ENCODE measurements at regions not wholly inside any gene's neighbourhood (a gene's known extent, or its start where the extent isn't known, plus 50 kb on each side); places are given as distances from the start of the nearest gene placed in this dataset.

- DNase-seq = no peak
- Histone ChIP-seq H3K4me2 (no peak overlapping the region), H3K27me3 (ENCODE audit: insufficient read depth) (peaks cover 18% of the 10 kb centered on the region), H3K36me3 (replicated peaks in 1 of 2; ENCODE audit: control insufficient read depth in 1 of 2, insufficient read depth in 2 of 2, low read length in 1 of 2) (no peaks in the 10 kb centered on the region), H3K9me3 (no peaks in the 10 kb centered on the region), H4K20me1 (ENCODE audit: insufficient read depth) (no peaks in the 10 kb centered on the region), H3F3A (replicated peaks; ENCODE audit: insufficient read depth) (no peaks in the 10 kb centered on the region), H3K4me3 (ENCODE audit: low read depth in 2 of 2, low read length in 1 of 2) (no peak overlapping the region), H3K4me1 (ENCODE audit: control insufficient read depth in 1 of 2, insufficient read depth in 2 of 2, low read depth in 1 of 2, low read length in 1 of 2) (no peaks in the 10 kb centered on the region), H3K79me2 (ENCODE audit: insufficient read depth) (no peaks in the 10 kb centered on the region), H3K27ac (ENCODE audit: low read depth in 2 of 2, low read length in 1 of 2) (no peak overlapping the region), H3K9ac (no peak overlapping the region), H2AFZ (ENCODE audit: low read depth) (no peak overlapping the region), H3K9me2 (no peaks in the 10 kb centered on the region)
- 3% methylated on average over 2 of the region's 2 CpGs for WGBS (ENCODE audit: low lambda C conversion rate)
- TF ChIP-seq POLR2AphosphoS5 (IDR thresholded peaks at IDR 0.05; ENCODE audit: low read depth, low read length) = no peak
- TF ChIP-seq EP300 (IDR thresholded peaks at IDR 0.05; ENCODE audit: borderline replicate concordance in 1 of 2, low read depth in 1 of 2, low read length in 1 of 2) = no peak
- no peak for TF ChIP-seq USF1 (IDR thresholded peaks at IDR 0.05; ENCODE audit: borderline replicate concordance, low read depth)
- TF ChIP-seq SMC3 (IDR thresholded peaks at IDR 0.05; ENCODE audit: low read depth, low read length) = no peak
- TF ChIP-seq FOSL2 (IDR thresholded peaks at IDR 0.05; ENCODE audit: borderline replicate concordance, low read depth) = no peak
- TF ChIP-seq JUND (IDR thresholded peaks at IDR 0.05) = no peak
- TF ChIP-seq USF2 (IDR thresholded peaks at IDR 0.05; ENCODE audit: borderline replicate concordance, low read depth, low read length) = no peak
- no peak for TF ChIP-seq MXI1 (IDR thresholded peaks at IDR 0.05; ENCODE audit: low read depth, low read length)
- no peak for TF ChIP-seq GATA2 (CRISPR knock-in tag; IDR thresholded peaks at IDR 0.05)
- TF ChIP-seq SIN3A (IDR thresholded peaks at IDR 0.05; ENCODE audit: borderline replicate concordance, low read depth, low read length) = no peak
- no peak for TF ChIP-seq FOXM1 (IDR thresholded peaks at IDR 0.05; ENCODE audit: low read depth)
- no peak for TF ChIP-seq MAX (IDR thresholded peaks at IDR 0.05; ENCODE audit: low read depth)
- no peak for TF ChIP-seq RCOR1 (IDR thresholded peaks at IDR 0.05; ENCODE audit: low read length)
- no peak for TF ChIP-seq RXRA (IDR thresholded peaks at IDR 0.05; ENCODE audit: borderline replicate concordance, low read depth)
- ChIA-PET POLR2A (no interaction called here), CTCF (interaction anchor here (1.4 kb wide), 1 partner anchor 13 kb away, joined by 3 read pairs; no protein-coding TSS in a partner anchor)
These were observed 226.6 kb upstream of the TMEM260 start for GRCh38 chr14:56352999-56353398.

- Histone ChIP-seq H2AFZ (ENCODE audit: low read depth) (no peak overlapping the region), H3K27me3 (ENCODE audit: insufficient read depth) (peaks cover 18% of the 10 kb centered on the region), H3K4me1 (ENCODE audit: control insufficient read depth in 1 of 2, insufficient read depth in 2 of 2, low read depth in 1 of 2, low read length in 1 of 2) (no peaks in the 10 kb centered on the region)
These were observed 222.2 kb upstream of the TMEM260 start for GRCh38 chr14:56357428-56357827.

More at GRCh38 chr14:56357428-56357827, 222.2 kb upstream of the TMEM260 start:
- 13% methylated on average over 9 of the region's 9 CpGs for WGBS (ENCODE audit: low lambda C conversion rate)
- H3K9me2 ChIP-seq = no peaks in the 10 kb centered on the region
- H3K9ac ChIP-seq = no peak overlapping the region
- H3K79me2 ChIP-seq (ENCODE audit: insufficient read depth) = no peaks in the 10 kb centered on the region
- no peak overlapping the region for H3K4me2 ChIP-seq
- CTCF ChIA-PET = interaction anchor here (1.0 kb wide), 1 partner anchor 17 kb away, joined by 3 read pairs; no protein-coding TSS in a partner anchor
- TF ChIP-seq IRF3 (IDR thresholded peaks at IDR 0.05; ENCODE audit: low read depth, low read length) = no peak
- no peak for TF ChIP-seq POLR2AphosphoS5 (IDR thresholded peaks at IDR 0.05; ENCODE audit: low read depth, low read length)
- TF ChIP-seq FOSL2 (IDR thresholded peaks at IDR 0.05; ENCODE audit: borderline replicate concordance, low read depth) = no peak
- no peaks in the 10 kb centered on the region for H3K9me3 ChIP-seq
- no peaks in the 10 kb centered on the region for H3K36me3 ChIP-seq (replicated peaks in 1 of 2; ENCODE audit: control insufficient read depth in 1 of 2, insufficient read depth in 2 of 2, low read length in 1 of 2)
- no peak overlapping the region for H3K27ac ChIP-seq (ENCODE audit: low read depth in 2 of 2, low read length in 1 of 2)
- no peak for DNase-seq
- no peaks in the 10 kb centered on the region for H3F3A ChIP-seq (replicated peaks; ENCODE audit: insufficient read depth)
- H3K4me3 ChIP-seq (ENCODE audit: low read depth in 2 of 2, low read length in 1 of 2) = no peak overlapping the region
- no peaks in the 10 kb centered on the region for H4K20me1 ChIP-seq (ENCODE audit: insufficient read depth)
- POLR2A ChIA-PET = no interaction called here

Measured in SK-N-SH (cell line).